ENCODE measurements at regions not wholly inside any gene's neighbourhood (a gene's known extent, or its start where the extent isn't known, plus 50 kb on each side); places are given as distances from the start of the nearest gene placed in this dataset.
"Not testable (repeated sequence)": the region's sequence is repeated elsewhere in the genome, so short reads cannot be mapped to it uniquely, and the experiment has no call there.

DNA sequence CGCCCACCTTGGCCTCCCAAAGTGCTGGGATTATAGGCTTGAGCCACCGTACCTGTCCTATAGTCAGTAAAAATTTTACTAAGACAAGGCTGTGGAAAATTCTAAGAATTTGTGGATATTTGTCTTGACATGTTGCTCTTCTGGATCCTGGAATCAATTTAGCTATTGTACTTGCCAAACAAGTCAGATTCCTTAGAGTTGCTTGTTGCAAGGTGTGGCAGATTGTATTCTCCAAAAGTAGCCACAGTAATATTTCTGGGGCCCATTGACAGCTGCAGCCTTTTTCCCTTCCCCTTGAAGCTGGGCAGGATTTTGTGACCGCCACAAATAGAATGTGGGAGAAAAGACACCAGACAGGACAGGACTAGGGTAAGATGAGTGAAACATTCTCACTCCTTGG, 98.8 kb upstream of the TMTC4 start:
- DNase-seq (ENCODE audit: low spot score) (no peak), FAIRE-seq (no peak)

DNA sequence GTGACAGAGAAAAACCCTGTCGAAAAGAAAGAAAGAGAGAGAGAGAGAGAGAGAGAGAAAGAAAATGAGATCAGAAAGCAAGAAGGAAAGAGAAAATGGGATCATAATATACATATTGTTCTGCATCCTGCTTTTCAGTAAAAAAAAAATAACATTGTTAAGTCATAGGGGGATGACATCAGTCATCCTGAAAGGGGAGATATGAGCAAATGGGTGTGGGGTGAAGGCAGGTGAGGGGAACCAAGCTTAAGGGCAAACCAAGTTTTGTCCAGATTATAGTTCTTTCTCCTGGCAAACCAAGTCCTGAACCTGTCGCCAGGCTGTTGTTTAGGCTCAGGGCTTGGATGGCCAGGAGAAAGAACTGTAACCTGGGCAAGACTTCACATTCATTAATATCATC, 92.6 kb upstream of the TMTC4 start:
- DNase-seq (ENCODE audit: low spot score) (no peak), FAIRE-seq (no peak)

DNA sequence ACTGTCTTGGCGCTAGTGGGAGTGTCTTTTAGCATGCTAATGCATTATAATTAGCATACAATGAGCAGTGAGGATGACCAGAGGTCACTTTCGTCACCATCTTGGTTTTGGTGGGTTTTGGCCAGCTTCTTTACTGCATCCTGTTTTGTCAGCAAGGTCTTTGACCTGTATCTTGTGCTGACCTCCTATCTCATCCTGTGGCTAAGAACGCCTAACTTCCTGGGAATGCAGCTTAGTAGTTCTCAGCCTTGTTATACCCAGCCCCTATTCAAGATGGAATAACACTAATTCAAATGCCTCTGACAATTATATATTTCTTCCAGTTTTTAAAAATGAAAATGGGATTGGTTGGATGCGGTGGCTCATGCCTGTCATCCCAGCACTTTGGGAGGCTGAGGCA, 92.0 kb upstream of the TMTC4 start:
- not testable (repeated sequence) for DNase-seq (ENCODE audit: low spot score); FAIRE-seq

- FAIRE-seq (no peak), DNase-seq (ENCODE audit: low spot score) (no peak)
Observed at GRCh38 chr13:100764937-100765336, 90.3 kb upstream of the TMTC4 start.

- not testable (repeated sequence) for DNase-seq (ENCODE audit: low spot score); FAIRE-seq
Observed at GRCh38 chr13:100762126-100762525, 87.5 kb upstream of the TMTC4 start.

DNA sequence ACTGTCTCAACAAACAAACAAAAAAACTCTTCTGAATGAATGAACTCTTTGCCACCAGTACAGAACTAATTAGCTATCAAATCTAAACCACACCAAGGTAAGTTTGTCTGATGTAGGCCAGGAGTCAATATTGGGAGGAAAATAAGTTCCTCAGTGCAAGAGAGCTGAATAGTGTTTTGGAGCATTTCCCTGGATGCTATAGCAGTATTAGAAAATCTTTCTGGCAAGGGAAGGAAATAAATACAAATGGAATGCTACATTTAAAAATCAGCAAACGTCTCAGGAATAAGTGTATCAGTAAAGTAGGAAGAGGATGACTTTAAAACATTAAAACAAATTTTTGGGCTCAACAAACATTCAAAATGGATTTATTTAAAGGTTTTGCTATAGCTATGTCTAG, 81.3 kb upstream of the TMTC4 start:
- no peak for FAIRE-seq

DNA sequence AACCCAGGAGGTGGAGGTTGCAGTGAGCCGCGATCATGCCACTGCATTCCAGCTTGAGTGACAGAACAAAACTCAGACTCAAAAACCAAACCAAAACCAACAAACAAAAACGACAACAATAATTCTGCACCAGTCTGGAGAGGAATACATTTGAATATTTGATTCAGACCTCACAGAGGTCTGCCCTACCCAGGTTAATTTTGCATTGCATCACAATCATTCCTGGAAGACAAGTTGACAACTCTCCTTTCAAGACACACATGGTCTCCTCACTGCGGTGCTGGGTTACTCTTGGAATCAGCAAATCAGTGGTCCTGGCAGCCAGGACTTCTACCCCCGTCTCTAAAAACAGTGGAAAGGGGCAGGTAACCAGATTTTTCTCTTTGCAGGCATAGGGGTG, 79.9 kb upstream of the TMTC4 start:
- no peak for DNase-seq (ENCODE audit: low spot score)
- no peak for FAIRE-seq

More for the DNA sequence above, 81.3 kb upstream of the TMTC4 start:
- no peak for DNase-seq (ENCODE audit: low spot score)

GRCh38 chr13:100753376-100753775, 78.8 kb upstream of the TMTC4 start:
- DNase-seq (ENCODE audit: low spot score) = no peak
- FAIRE-seq = no peak

GRCh38 chr13:100751826-100752225, 77.2 kb upstream of the TMTC4 start:
- DNase-seq (ENCODE audit: low spot score) = no peak
- no peak for FAIRE-seq

GRCh38 chr13:100746953-100747683, 72.5 kb upstream of the TMTC4 start:
- no peak for FAIRE-seq

DNA sequence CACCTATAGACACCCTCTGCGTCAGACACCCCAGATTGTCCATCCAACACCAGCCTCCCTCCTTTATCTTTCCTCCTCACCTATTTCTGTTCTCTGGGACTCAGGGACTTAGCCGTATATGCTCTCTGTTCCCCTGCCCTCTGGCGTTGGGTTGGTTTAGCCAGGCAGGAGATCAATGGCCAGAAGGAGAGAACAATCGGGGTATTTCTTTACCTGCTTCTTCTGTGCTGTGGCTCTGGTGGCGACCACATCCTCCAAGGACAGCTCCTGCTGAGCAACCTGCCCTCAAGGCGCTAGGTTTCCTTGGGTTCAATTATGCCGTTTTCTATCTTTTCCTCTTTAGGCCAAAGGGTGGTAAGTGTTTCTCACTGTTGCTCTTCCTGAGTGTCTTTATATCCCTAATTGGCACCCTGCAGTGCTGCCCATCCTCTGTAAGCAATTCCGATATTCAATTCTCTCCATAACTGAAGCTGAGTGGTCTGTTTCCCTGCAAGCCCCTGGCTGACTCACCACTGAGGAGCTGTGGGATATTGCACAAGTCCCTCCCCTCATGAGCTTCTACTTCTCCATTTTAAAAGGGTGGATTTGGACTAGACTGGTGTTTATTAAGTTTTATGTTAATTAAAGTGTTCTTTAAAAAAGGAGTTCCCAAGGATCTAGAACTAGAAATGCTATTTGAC, 63.7 kb upstream of the TMTC4 start:
- FAIRE-seq = no peak

More at GRCh38 chr13:100746953-100747683, 72.5 kb upstream of the TMTC4 start:
- no peak for DNase-seq (ENCODE audit: low spot score)

DNA sequence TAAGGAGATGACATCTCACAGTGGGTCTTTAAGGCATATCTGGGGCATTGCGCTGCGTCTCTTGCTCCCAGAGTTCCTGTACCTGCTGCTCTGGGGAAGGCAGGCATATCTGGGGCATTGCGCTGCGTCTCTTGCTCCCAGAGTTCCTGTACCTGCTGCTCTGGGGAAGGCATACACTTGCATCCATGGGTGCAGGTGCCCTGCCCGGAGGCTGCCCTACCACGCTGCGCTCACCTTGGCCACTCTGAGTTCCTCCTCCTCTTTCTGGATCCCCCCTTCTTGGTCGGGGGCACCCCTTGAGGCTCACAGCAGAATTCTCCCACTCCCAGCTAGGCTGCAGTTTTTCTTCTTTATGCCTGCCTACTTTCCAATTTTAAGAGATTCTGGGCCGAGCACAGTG, 60.9 kb upstream of the TMTC4 start:
- FAIRE-seq (no peak), DNase-seq (ENCODE audit: low spot score) (no peak)

More for the DNA sequence above, 63.7 kb upstream of the TMTC4 start:
- no peak for DNase-seq (ENCODE audit: low spot score)

DNA sequence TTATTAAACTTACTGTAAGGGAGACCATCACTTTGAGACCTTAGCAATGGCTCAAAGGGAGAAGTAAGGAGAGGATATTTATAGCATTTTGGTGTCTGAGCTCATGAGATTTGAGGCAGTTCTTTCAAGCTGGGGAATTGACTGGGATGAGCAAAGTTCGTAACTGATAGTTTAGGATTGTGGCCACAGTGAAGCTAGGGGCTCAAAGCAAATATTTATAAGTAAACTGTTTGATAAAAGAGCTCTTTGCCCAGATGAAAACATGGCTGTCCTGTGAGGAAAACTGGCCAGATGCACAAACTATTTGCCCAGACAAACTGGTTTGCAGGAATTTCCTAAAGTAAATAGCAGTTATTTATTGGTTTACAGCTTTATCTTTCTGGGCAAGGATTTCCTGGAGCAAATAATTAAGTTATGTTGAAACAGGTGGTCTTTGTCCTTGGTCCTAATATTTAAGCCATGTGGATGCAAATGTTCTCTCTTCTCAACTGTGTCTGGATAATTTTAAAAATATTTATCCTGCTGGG, 59.7 kb upstream of the TMTC4 start:
- FAIRE-seq (no peak), DNase-seq (ENCODE audit: low spot score) (no peak)

- DNase-seq (ENCODE audit: low spot score) = no peak
- FAIRE-seq = no peak
Observed at GRCh38 chr13:100733261-100733660, 58.7 kb upstream of the TMTC4 start.

- FAIRE-seq (no peak), DNase-seq (ENCODE audit: low spot score) (no peak)
Observed at GRCh38 chr13:100728201-100728600, 53.6 kb upstream of the TMTC4 start.

DNA sequence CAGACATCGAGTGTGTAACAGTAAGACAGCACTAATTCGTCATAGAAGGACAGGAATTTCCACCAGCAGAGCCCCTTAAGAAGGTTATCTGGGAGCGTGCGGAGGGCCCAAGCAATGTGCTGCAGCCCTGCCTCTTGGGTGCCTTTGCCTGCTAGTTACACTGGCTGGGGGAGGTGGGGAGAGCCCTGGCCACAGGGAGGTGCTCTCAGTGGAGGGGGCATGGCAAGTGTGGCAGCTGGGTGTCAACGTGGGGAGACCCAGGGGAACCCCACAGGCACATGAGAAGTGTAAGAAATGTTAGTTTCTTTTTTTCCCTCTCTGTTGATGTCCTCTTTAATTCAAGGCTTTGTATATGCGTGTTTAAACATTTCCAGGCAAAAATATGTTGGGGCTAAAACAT, 50.9 kb upstream of the TMTC4 start:
- FAIRE-seq (no peak), DNase-seq (ENCODE audit: low spot score) (no peak)

- FAIRE-seq = no peak
Observed at GRCh38 chr13:100724568-100724967, 50.0 kb upstream of the TMTC4 start.

More at GRCh38 chr13:100724568-100724967, 50.0 kb upstream of the TMTC4 start:
- DNase-seq (ENCODE audit: low spot score) = no peak
